A549 (cell line): ENCODE measurements at regions not wholly inside any gene's neighbourhood (a gene's known extent, or its start where the extent isn't known, plus 50 kb on each side); places are given as distances from the start of the nearest gene placed in this dataset.
"Not testable (repeated sequence)": the region's sequence is repeated elsewhere in the genome, so short reads cannot be mapped to it uniquely, and the experiment has no call there.

Experiments used
- ATAC-seq, 2 experiments: fragments of 200-7000 bp in 1 of 2; fragments of >200 bp in 1 of 2; cut with Nextera tagmentation in 1 of 2; cut with Tn5 transposase in 1 of 2; 3 replicates each; pipeline versions ENCODE4 v1.8.0 to v1.9.1; 2018 to 2020; ENCODE audit warnings: mild to moderate bottlenecking in 1 of 2, moderate library complexity in 1 of 2
- CTCF ChIA-PET: fragments of 300-600 bp; sonication (Branson Sonifier 250); formaldehyde crosslinking; extraction: SDS; loops from one replicate; lab custom pipeline; 2021; ENCODE audit warnings: antibody characterized with exemption, inconsistent platforms; lab: Yijun Ruan, JAX
- POLR2A ChIA-PET: fragments of 350-600 bp; formaldehyde crosslinking; extraction: SDS; loops from one replicate; lab custom pipeline; 2021; ENCODE audit warnings: antibody characterized with exemption, inconsistent platforms; lab: Yijun Ruan, JAX
- DNase-seq, 2 experiments: peaks; one replicate each; pipeline versions ENCODE4 v3.0.0 to v3.0.0-alpha.2; 2011 to 2016; ENCODE audit warnings: low read depth in 1 of 2, low spot score in 1 of 2
- FAIRE-seq: peaks from 2 replicates; lab custom pipeline; 2011; peaks lifted over from hg19 to GRCh38; lab: Jason Lieb, UNC
- H3K27ac ChIP-seq, 2 experiments: fragments of >200 bp; sonication (Bioruptor Twin); formaldehyde crosslinking; 3 replicates each; pipeline ENCODE4 v1.5.1; 2016 to 2017
- H3K4me1 ChIP-seq: fragments of >200 bp; sonication (Bioruptor Twin); formaldehyde crosslinking; 3 replicates; pipeline ENCODE4 v1.6.1; 2016
- H3K4me2 ChIP-seq: fragments of >200 bp; sonication (Bioruptor Twin); formaldehyde crosslinking; 3 replicates; pipeline ENCODE4 v1.6.1; 2016
- H3K4me3 ChIP-seq: fragments of >200 bp; sonication (Bioruptor Twin); formaldehyde crosslinking; 3 replicates; pipeline ENCODE4 v1.5.1; 2016
- H3K9me3 ChIP-seq: fragments of >200 bp; sonication (Bioruptor Twin); formaldehyde crosslinking; 3 replicates; pipeline ENCODE4 v1.6.1; 2016
- ATOH8 ChIP-seq: fragments of 250-450 bp; sonication (Bioruptor Pico); IDR thresholded peaks from 2 replicates; pipeline ENCODE4 v1.5.0; 2020; ENCODE audit warnings: low read depth, mild to moderate bottlenecking, moderate library complexity
- BHLHE40 ChIP-seq: IDR thresholded peaks from 2 replicates; pipeline ENCODE4 v1.6.1; 2012; ENCODE audit warnings: low read depth, low read length, inconsistent platforms
- CBX2 ChIP-seq: fragments of 200-600 bp; sonication (generic); IDR thresholded peaks from 2 replicates; pipeline ENCODE4 v1.6.1; 2016; ENCODE audit warnings: low read depth, mild to moderate bottlenecking, borderline replicate concordance
- CEBPB ChIP-seq, 2 experiments: fragments of >200 bp in 1 of 2; sonication (Bioruptor Twin) in 1 of 2; formaldehyde crosslinking in 1 of 2; IDR thresholded peaks; 2 replicates each; pipeline ENCODE4 v1.6.1; 2012 to 2016
- E2F6 ChIP-seq: IDR thresholded peaks from 2 replicates; pipeline ENCODE4 v1.6.1; 2012; ENCODE audit warnings: low read depth, borderline replicate concordance
- EHF ChIP-seq: fragments of 250-450 bp; sonication (Bioruptor Pico); IDR thresholded peaks from 2 replicates; pipeline ENCODE4 v1.5.0; 2020; ENCODE audit warnings: mild to moderate bottlenecking
- EHMT2 ChIP-seq: fragments of 200-600 bp; sonication (generic); IDR thresholded peaks from 2 replicates; pipeline ENCODE4 v1.6.1; 2016; ENCODE audit warnings: antibody characterized with exemption, low read depth, mild to moderate bottlenecking, moderate library complexity
- FOSB ChIP-seq: fragments of 250-450 bp; sonication (Bioruptor Pico); IDR thresholded peaks from 2 replicates; pipeline ENCODE4 v1.5.0; 2020; ENCODE audit warnings: mild to moderate bottlenecking, moderate library complexity
- FOXS1 ChIP-seq: fragments of 250-450 bp; sonication (Bioruptor Pico); IDR thresholded peaks from 2 replicates; pipeline ENCODE4 v1.5.0; 2020; ENCODE audit warnings: mild to moderate bottlenecking, moderate library complexity
- GATA3 ChIP-seq: IDR thresholded peaks from 2 replicates; pipeline ENCODE4 v1.6.1; 2012; ENCODE audit warnings: borderline replicate concordance
- HDAC2 ChIP-seq: fragments of 200-600 bp; sonication (generic); IDR thresholded peaks from 2 replicates; pipeline ENCODE4 v1.6.1; 2016
- HOXB13 ChIP-seq: fragments of 250-450 bp; sonication (Bioruptor Pico); IDR thresholded peaks from 2 replicates; pipeline ENCODE4 v1.5.0; 2020; ENCODE audit warnings: low read depth, mild to moderate bottlenecking, moderate library complexity
- HOXB5 ChIP-seq: fragments of 250-450 bp; sonication (Bioruptor Pico); IDR thresholded peaks from 2 replicates; pipeline ENCODE4 v1.5.0; 2020; ENCODE audit warnings: mild to moderate bottlenecking, moderate library complexity
- JUN ChIP-seq, 2 experiments: fragments of >200 bp; sonication (Bioruptor Twin); formaldehyde crosslinking; IDR thresholded peaks; 2 replicates in 1 of 2; 3 replicates in 1 of 2; pipeline ENCODE4 v1.6.1; 2016 to 2017
- JUNB ChIP-seq: fragments of >200 bp; sonication (Bioruptor Twin); formaldehyde crosslinking; IDR thresholded peaks from 2 replicates; pipeline ENCODE4 v1.6.1; 2016
- KDM5A ChIP-seq: fragments of 200-600 bp; sonication (generic); IDR thresholded peaks from 2 replicates; pipeline ENCODE4 v1.6.1; 2016; ENCODE audit warnings: antibody characterized with exemption, mild to moderate bottlenecking
- MAFK ChIP-seq: fragments of 450-650 bp; IDR thresholded peaks from 2 replicates; pipeline ENCODE4 v1.6.1; 2014; ENCODE audit not compliant: partially characterized antibody
- MAZ ChIP-seq: fragments of 150-350 bp; IDR thresholded peaks from 2 replicates; pipeline ENCODE4 v1.6.1; 2014; ENCODE audit warnings: antibody characterized with exemption, low read depth, low read length, borderline replicate concordance
- MYC ChIP-seq: IDR thresholded peaks from 2 replicates; pipeline ENCODE4 v1.6.1; 2012; ENCODE audit warnings: mild to moderate bottlenecking, inconsistent platforms, low read length, improper control_type of control experiment, borderline replicate concordance
- NPAS2 ChIP-seq: fragments of 250-450 bp; sonication (Bioruptor Pico); IDR thresholded peaks from 2 replicates; pipeline ENCODE4 v1.8.0; 2022; ENCODE audit warnings: mild to moderate bottlenecking, moderate library complexity, borderline replicate concordance
- NR3C1 ChIP-seq: fragments of >200 bp; sonication (Bioruptor Twin); formaldehyde crosslinking; IDR thresholded peaks from 3 replicates; pipeline ENCODE4 v1.6.1; 2017
- RAD21 ChIP-seq, 2 experiments: fragments of >200 bp in 1 of 2; sonication (Bioruptor Twin) in 1 of 2; formaldehyde crosslinking in 1 of 2; IDR thresholded peaks in 1 of 2; conservative IDR thresholded peaks in 1 of 2; 2 replicates in 1 of 2; 3 replicates in 1 of 2; pipeline ENCODE4 v1.6.1; 2012 to 2018; ENCODE audit warnings: inconsistent platforms in 1 of 2
- RCOR1 ChIP-seq: fragments of 150-350 bp; IDR thresholded peaks from 2 replicates; pipeline ENCODE4 v1.6.1; 2014; ENCODE audit warnings: antibody characterized with exemption, low read length, low read depth
- RNF2 ChIP-seq: fragments of 200-600 bp; sonication (generic); IDR thresholded peaks from 2 replicates; pipeline ENCODE4 v1.6.1; 2016; ENCODE audit warnings: low read depth, mild to moderate bottlenecking, antibody characterized with exemption, moderate library complexity, borderline replicate concordance
- TP53 ChIP-seq: fragments of 250-450 bp; sonication (Bioruptor Pico); IDR thresholded peaks from 2 replicates; pipeline ENCODE4 v1.5.0; 2021; ENCODE audit warnings: mild to moderate bottlenecking, moderate library complexity
- ZC3H11A ChIP-seq: fragments of 450-650 bp; IDR thresholded peaks from 2 replicates; pipeline ENCODE4 v1.6.1; 2014; ENCODE audit warnings: antibody characterized with exemption, mild to moderate bottlenecking
- ZFP36 ChIP-seq: fragments of 450-650 bp; IDR thresholded peaks from 2 replicates; pipeline ENCODE4 v1.6.1; 2014; ENCODE audit warnings: borderline replicate concordance; ENCODE audit not compliant: partially characterized antibody
- ZSCAN20 ChIP-seq: fragments of 250-450 bp; sonication (Bioruptor Pico); IDR thresholded peaks from 2 replicates; pipeline ENCODE4 v1.8.0; 2022; ENCODE audit warnings: mild to moderate bottlenecking, moderate library complexity
- WGBS: methylation state at CpG from one replicate; pipeline ENCODE4 v1.1.6; 2017; ENCODE audit errors: missing lambda C conversion rate; 5-methylcytosine and 5-hydroxymethylcytosine counted together

DNA sequence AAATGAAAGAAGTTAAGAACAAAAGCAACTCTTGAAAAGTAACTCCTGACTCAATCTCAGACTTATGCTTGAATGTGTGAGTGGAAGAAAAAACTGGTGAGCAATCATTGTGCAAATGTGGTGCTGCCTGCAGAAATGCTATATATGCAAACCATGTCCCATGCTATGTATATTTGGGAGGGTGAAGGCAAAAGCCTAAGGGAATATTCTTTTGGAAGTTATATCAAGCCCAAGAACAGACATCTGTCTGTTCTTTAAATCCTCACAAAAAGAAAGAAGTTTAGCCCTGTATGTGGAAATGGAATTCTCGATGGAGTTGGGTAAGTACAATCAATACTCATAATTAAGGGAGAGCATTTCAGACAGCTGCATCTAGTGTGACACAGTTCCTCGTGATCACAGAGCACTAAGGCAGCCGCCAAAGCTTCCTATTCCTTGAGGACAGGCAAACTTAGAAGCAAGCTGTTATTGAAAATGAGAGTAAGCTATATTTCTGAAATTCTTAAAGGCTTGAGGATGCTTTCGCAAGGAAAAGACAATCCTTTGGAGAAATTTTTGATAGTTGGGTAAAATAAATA, 406.5 kb upstream of the CHORDC1 start:
- no peak for TF ChIP-seq MAZ
- TF ChIP-seq ZC3H11A, result no peak
- no peak for TF ChIP-seq HOXB5 (CRISPR knock-in tag)
- TF ChIP-seq HOXB13 (CRISPR knock-in tag), result no peak
- no peak for TF ChIP-seq ATOH8 (CRISPR knock-in tag)
- no peak for TF ChIP-seq MYC
- TF ChIP-seq RNF2, result no peak
- no peak for TF ChIP-seq EHMT2
- TF ChIP-seq JUNB, result no peak
- TF ChIP-seq E2F6, result no peak
- TF ChIP-seq ZFP36, result no peak
- TF ChIP-seq, all 56 proteins: peak for 0
- no peak overlapping the region for H3K4me2 ChIP-seq
- ChIA-PET POLR2A (no interaction called here), CTCF (no interaction called here)
- no peaks in the 10 kb centered on the region for H3K4me1 ChIP-seq
- no peak overlapping the region for H3K4me3 ChIP-seq
- no peak for FAIRE-seq
- ATAC-seq, result no peak
- no peaks in the 10 kb centered on the region for H3K9me3 ChIP-seq
- no peak for DNase-seq
- 29% methylated on average over 4 of the region's 4 CpGs for WGBS
- no peak overlapping the region for H3K27ac ChIP-seq

DNA sequence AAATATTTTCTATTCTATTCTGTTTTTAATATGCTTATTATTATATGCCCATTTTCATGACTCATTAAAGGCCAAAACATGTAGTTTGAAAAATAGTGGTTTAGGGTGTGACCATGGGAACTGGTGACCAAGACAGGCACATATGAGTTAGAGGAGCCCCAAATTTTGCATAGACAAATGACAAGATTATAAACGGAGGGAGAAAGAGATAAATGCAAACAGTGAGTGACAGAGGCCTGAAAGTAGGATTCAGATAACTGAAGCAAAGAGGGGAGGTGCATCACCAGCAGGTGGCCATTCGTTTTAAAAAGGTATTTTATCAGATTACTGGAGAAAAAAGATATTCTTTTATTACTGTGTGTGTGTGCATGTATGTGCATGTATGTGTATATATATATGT, 391.5 kb upstream of the CHORDC1 start:
- WGBS, result 7% methylated on average over 2 of the region's 2 CpGs
- Histone ChIP-seq H3K4me3 (no peak overlapping the region), H3K4me2 (no peak overlapping the region), H3K27ac (no peak overlapping the region), H3K4me1 (no peaks in the 10 kb centered on the region), H3K9me3 (no peaks in the 10 kb centered on the region)
- no peak for FAIRE-seq
- TF ChIP-seq MYC (no peak), ZSCAN20 (no peak), MAFK (no peak), NR3C1 (no peak), GATA3 (no peak), E2F6 (no peak), JUN (IDR thresholded peaks at IDR 0.05) (no peak), FOXS1 (CRISPR knock-in tag) (no peak), TP53 (CRISPR knock-in tag) (no peak), EHF (CRISPR knock-in tag) (no peak), RCOR1 (no peak), NPAS2 (CRISPR knock-in tag) (no peak), CBX2 (no peak), FOSB (CRISPR knock-in tag) (no peak), RAD21 (conservative IDR thresholded peaks at IDR 0.05 in 1 of 2, IDR thresholded peaks at IDR 0.05 in 1 of 2) (no peak), KDM5A (no peak), HDAC2 (no peak), BHLHE40 (no peak), CEBPB (IDR thresholded peaks at IDR 0.05) (no peak)
- no peak for DNase-seq
- ChIA-PET POLR2A (no interaction called here), CTCF (no interaction called here)
- ATAC-seq, result no peak

GRCh38 chr11:90613037-90613436, 390.2 kb upstream of the CHORDC1 start:
- H3K27ac ChIP-seq, H3K4me3 ChIP-seq, POLR2A ChIA-PET, H3K4me1 ChIP-seq, H3K9me3 ChIP-seq, DNase-seq, H3K4me2 ChIP-seq, FAIRE-seq, CTCF ChIA-PET, ATAC-seq: not testable (repeated sequence)
- 15% methylated on average over 4 of the region's 4 CpGs for WGBS
